GM19240 (cell line): ENCODE measurements at regions not wholly inside any gene's neighbourhood (a gene's known extent, or its start where the extent isn't known, plus 50 kb on each side); places are given as distances from the start of the nearest gene placed in this dataset.

Experiments used
- DNase-seq: peaks from one replicate; pipeline ENCODE4 v3.0.0; 2011; ENCODE audit warnings: low spot score; ENCODE audit not compliant: insufficient read length

- no peak for DNase-seq
These were observed 270.8 kb upstream of the RGS6 start for GRCh38 chr14:71661441-71661840.

GRCh38 chr14:71662291-71662790 is 269.9 kb upstream of the RGS6 start:
- DNase-seq: no peak

- no peak for DNase-seq
These were observed 267.1 kb upstream of the RGS6 start for GRCh38 chr14:71665157-71665556.

GRCh38 chr14:71665781-71666180 is 266.4 kb upstream of the RGS6 start:
- no peak for DNase-seq

GRCh38 chr14:71666571-71667145 is 265.6 kb upstream of the RGS6 start:
- no peak for DNase-seq

- DNase-seq: no peak
These were observed 263.9 kb upstream of the RGS6 start for GRCh38 chr14:71668186-71668912.

GRCh38 chr14:71672596-71672995 is 259.6 kb upstream of the RGS6 start:
- no peak for DNase-seq

- no peak for DNase-seq
These were observed 256.9 kb upstream of the RGS6 start for GRCh38 chr14:71675126-71675899.

GRCh38 chr14:71675900-71676287 is 256.3 kb upstream of the RGS6 start:
- no peak for DNase-seq

GRCh38 chr14:71680736-71681387 is 251.4 kb upstream of the RGS6 start:
- no peak for DNase-seq

- DNase-seq: no peak
These were observed 249.9 kb upstream of the RGS6 start for GRCh38 chr14:71682337-71682736.

- DNase-seq: no peak
These were observed 247.9 kb upstream of the RGS6 start for GRCh38 chr14:71684323-71684722.

GRCh38 chr14:71686677-71687076 is 245.6 kb upstream of the RGS6 start:
- DNase-seq: no peak

GRCh38 chr14:71687166-71687831 is 244.9 kb upstream of the RGS6 start:
- no peak for DNase-seq

- no peak for DNase-seq
These were observed 243.7 kb upstream of the RGS6 start for GRCh38 chr14:71688576-71688975.

- DNase-seq: no peak
These were observed 241.8 kb upstream of the RGS6 start for GRCh38 chr14:71690478-71690877.

- no peak for DNase-seq
These were observed 239.7 kb upstream of the RGS6 start for GRCh38 chr14:71692496-71692895.

- DNase-seq: no peak
These were observed 238.8 kb upstream of the RGS6 start for GRCh38 chr14:71693381-71693780.

GRCh38 chr14:71694591-71695530 is 237.4 kb upstream of the RGS6 start:
- DNase-seq: no peak
